Left ventricle myocardium inferior (tissue), 1 donor: ENCODE measurements at regions not wholly inside any gene's neighbourhood (a gene's known extent, or its start where the extent isn't known, plus 50 kb on each side); places are given as distances from the start of the nearest gene placed in this dataset.

Experiments used
- DNase-seq: peaks from one replicate; pipeline ENCODE4 v3.0.0-alpha.2; 2020
- H3K27ac ChIP-seq: fragments of 200-600 bp; replicated peaks from 2 replicates; pipeline ENCODE4 v1.8.0; 2021
- H3K27me3 ChIP-seq: fragments of 200-600 bp; 2 replicates; pipeline ENCODE4 v1.8.0; 2021; ENCODE audit warnings: low read depth
- H3K36me3 ChIP-seq: fragments of 200-600 bp; 2 replicates; pipeline ENCODE4 v1.8.0; 2021
- H3K4me1 ChIP-seq: fragments of 200-600 bp; 2 replicates; pipeline ENCODE4 v1.8.0; 2021
- H3K4me3 ChIP-seq: fragments of 200-600 bp; 2 replicates; pipeline ENCODE4 v1.8.0; 2021; ENCODE audit warnings: mild to moderate bottlenecking, moderate library complexity
- H3K9me3 ChIP-seq: fragments of 200-600 bp; replicated peaks from 2 replicates; pipeline ENCODE4 v1.8.0; 2021
- intact Hi-C: fragments of 100-400 bp; cut with micrococcal nuclease; formaldehyde crosslinking; loops from one replicate; pipeline ENCODE4 v1.11.0; 2022
- TF ChIP-seq, protein P1 (sequence below): fragments of 200-600 bp; IDR thresholded peaks from 2 replicates; pipeline ENCODE4 v1.8.0; 2021; ENCODE audit warnings: antibody characterized with exemption, mild to moderate bottlenecking, borderline replicate concordance
- donor health status: DM: no; HTN: yes; CAD: no; lungs with severe emphysema.

DNA sequence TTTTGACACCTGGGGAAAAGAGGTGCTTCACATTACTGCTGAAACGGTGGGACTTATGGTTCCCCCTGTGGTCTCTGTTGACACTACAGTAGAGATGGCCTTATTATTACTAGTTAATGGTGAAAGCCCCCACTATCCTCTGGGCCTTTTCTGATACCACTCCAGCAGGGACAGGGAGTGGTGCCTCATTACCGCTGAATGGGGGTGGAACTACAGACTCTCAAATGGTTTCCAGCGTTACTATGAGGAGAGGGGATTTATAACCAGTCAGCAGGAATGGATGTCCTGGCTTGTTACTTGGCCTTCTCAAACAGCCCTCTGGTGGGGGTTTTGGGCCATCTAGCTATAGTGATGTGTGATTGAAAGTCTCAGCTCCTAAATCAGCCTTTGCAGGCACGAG, 96.7 kb upstream of the DIAPH3 start:
- TF ChIP-seq, protein P1, sequence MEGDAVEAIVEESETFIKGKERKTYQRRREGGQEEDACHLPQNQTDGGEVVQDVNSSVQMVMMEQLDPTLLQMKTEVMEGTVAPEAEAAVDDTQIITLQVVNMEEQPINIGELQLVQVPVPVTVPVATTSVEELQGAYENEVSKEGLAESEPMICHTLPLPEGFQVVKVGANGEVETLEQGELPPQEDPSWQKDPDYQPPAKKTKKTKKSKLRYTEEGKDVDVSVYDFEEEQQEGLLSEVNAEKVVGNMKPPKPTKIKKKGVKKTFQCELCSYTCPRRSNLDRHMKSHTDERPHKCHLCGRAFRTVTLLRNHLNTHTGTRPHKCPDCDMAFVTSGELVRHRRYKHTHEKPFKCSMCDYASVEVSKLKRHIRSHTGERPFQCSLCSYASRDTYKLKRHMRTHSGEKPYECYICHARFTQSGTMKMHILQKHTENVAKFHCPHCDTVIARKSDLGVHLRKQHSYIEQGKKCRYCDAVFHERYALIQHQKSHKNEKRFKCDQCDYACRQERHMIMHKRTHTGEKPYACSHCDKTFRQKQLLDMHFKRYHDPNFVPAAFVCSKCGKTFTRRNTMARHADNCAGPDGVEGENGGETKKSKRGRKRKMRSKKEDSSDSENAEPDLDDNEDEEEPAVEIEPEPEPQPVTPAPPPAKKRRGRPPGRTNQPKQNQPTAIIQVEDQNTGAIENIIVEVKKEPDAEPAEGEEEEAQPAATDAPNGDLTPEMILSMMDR: no peak
- DNase-seq: no peak
- intact Hi-C loops: no loop called here

DNA sequence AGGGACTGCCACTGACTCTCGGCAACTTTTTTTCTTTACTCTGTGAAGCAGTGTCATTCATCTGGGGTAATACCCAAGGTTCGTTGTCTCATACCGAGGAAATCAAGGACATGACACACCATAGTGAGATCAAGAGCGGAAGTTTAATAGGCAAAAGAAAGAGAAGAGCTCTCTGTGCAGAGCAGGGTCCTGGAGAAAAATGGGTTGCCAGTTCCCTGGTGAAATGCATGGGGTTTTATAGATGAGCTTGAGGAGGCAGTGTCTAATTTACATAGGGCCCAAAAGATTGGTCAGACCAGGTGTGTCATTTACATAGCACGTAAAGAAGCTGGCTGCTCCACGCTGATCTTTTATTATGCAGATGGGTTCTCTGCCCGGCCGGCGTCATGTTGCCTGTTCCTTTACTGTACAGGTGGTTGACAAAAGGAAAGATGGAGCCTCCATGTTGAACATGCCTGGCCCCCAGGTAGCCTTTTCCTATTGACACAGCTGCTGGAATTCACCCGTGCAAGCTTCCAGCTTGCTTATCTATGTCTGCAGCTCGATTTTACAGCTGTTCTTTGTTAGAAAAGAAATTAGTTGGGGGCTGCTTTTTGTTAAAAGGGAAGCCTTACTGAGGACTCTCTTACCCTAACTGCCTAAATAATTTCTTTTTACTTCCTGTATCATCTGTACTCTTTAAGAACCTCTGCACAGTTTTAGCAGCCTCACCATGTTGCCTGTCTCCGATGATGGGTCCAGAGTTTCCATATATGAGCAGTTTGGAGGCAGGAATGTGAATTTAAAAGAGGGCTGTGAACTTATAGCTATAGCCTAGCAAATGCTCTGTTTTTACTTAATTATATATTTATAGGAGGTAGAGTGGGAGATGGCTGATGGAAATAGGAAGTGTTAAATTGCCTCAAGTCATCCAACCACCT, 98.0 kb upstream of the DIAPH3 start:
- no peak overlapping the region for H3K27ac ChIP-seq
- H3K27me3 ChIP-seq: peaks cover 28% of the 10 kb centered on the region
- H3K4me1 ChIP-seq: no peaks in the 10 kb centered on the region
- intact Hi-C loops: no loop called here
- DNase-seq: no peak
- peaks cover 24% of the 10 kb centered on the region for H3K9me3 ChIP-seq
- no peaks in the 10 kb centered on the region for H3K36me3 ChIP-seq
- TF ChIP-seq, protein P1: no peak
- no peak overlapping the region for H3K4me3 ChIP-seq

More for the DNA sequence above, 96.7 kb upstream of the DIAPH3 start:
- Histone ChIP-seq H3K9me3 (peaks cover 34% of the 10 kb centered on the region), H3K4me1 (no peaks in the 10 kb centered on the region), H3K27me3 (peaks cover 28% of the 10 kb centered on the region), H3K27ac (no peak overlapping the region), H3K36me3 (no peaks in the 10 kb centered on the region), H3K4me3 (no peak overlapping the region)

DNA sequence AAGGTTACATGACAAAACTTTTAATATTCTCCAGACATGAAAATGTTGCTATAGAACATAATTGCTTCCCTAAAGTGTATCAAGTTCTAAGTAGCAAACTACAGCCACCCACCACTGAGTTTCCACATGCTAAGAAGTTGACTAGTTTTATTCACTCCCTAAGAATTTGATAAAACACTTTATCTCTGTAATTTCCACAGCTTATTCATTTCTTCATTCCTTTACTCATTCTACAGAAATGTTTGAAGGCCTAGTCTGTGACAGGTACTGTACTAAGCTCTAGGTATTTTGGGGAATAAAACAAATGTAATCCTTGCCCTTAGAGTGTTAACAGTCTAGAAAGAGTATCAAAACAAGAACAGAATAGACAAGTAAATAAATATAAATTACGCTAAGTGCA, 101.8 kb upstream of the DIAPH3 start:
- DNase-seq: no peak
- H3K27ac ChIP-seq: no peak overlapping the region
- H3K27me3 ChIP-seq: peaks cover 30% of the 10 kb centered on the region
- H3K4me3 ChIP-seq: no peak overlapping the region
- TF ChIP-seq, protein P1: no peak
- peaks cover 8% of the 10 kb centered on the region for H3K9me3 ChIP-seq
- H3K36me3 ChIP-seq: no peaks in the 10 kb centered on the region
- H3K4me1 ChIP-seq: no peaks in the 10 kb centered on the region
- intact Hi-C loops: no loop called here

DNA sequence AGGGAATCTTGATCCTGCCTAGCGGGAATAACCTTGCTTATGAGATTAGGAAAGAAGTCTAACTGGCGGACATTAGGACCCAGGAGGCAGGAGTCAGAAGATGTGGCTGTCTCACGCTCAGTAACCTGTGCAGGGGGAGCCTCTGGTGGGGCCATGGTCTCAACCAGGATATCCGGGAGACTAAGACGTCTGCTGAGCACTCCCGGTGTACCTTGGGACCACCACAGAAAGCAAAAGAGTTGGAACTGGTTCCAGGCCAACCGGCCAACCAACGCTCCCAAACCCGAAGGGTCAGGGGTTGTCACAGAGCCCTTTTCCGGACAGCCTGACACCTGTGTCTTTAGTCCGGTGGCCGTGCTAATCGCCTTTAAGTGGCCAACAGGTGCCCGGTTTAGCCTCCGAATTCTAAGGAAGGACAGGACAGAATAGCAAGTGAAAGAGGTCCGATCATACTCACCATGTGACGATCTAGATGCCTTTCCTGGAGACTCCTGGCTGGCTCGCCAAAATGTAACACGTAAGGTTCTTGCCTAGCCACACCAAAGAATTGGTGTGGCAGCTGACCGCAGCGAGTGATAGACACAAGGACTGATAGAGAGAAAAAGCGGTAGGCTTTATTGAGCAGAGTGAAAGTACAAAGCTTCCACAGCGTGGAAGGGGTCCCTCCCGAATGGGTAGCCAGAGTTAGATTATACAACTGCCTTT, 103.9 kb upstream of the DIAPH3 start:
- H3K36me3 ChIP-seq: no peaks in the 10 kb centered on the region
- peaks cover 12% of the 10 kb centered on the region for H3K27me3 ChIP-seq
- peak overlapping the region; percentile 58 for H3K4me3 ChIP-seq
- H3K27ac ChIP-seq: no peak overlapping the region
- intact Hi-C loops: no loop called here
- TF ChIP-seq, protein P1: no peak
- peaks cover 8% of the 10 kb centered on the region for H3K9me3 ChIP-seq
- DNase-seq: no peak
- H3K4me1 ChIP-seq: no peaks in the 10 kb centered on the region

DNA sequence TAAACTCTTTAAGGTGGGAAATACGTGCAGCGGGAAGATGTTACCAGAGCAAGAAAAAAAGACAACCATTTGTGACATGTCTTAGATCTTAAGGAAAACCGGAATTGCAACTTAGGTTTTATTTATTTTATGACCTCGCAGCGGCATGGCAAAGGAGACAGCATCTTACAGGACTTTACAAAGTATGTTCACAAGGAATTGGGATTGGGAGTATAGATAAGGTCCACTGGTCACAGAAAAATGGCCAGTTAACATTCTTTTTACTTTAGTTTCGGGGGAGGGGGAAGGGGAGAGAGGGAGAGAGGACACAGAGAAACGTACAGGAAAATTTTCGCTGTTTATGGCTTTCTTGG, 104.5 kb upstream of the DIAPH3 start:
- H3K9me3 ChIP-seq: peaks cover 3% of the 10 kb centered on the region
- no peaks in the 10 kb centered on the region for H3K36me3 ChIP-seq
- peak overlapping the region; percentile 58 for H3K4me3 ChIP-seq
- H3K27ac ChIP-seq: no peak overlapping the region
- TF ChIP-seq, protein P1: no peak
- H3K27me3 ChIP-seq: peaks cover 10% of the 10 kb centered on the region
- intact Hi-C loops: no loop called here
- no peak for DNase-seq
- no peaks in the 10 kb centered on the region for H3K4me1 ChIP-seq
